Kidney epithelial cell (primary cell): ENCODE measurements at regions not wholly inside any gene's neighbourhood (a gene's known extent, or its start where the extent isn't known, plus 50 kb on each side); places are given as distances from the start of the nearest gene placed in this dataset.

ENCODE experiments used
- DNase-seq: peaks from one replicate; pipeline ENCODE4 v3.0.0-alpha.2; 2010; ENCODE audit warnings: low read depth
- H3K27me3 ChIP-seq: 2 replicates; pipeline ENCODE4 v1.6.0; 2011; ENCODE audit warnings: low read length; ENCODE audit not compliant: control insufficient read depth, insufficient read depth
- H3K36me3 ChIP-seq: 2 replicates; pipeline ENCODE4 v1.5.1; 2011; ENCODE audit warnings: low read length; ENCODE audit not compliant: control insufficient read depth, insufficient read depth
- H3K4me3 ChIP-seq: 2 replicates; pipeline ENCODE4 v1.5.1; 2011; ENCODE audit warnings: low read depth, mild to moderate bottlenecking, control low read depth, low read length
- TF ChIP-seq, protein P1 (sequence below): IDR thresholded peaks from 2 replicates; pipeline ENCODE4 v1.5.1; 2011; ENCODE audit warnings: mild to moderate bottlenecking, moderate library complexity, low read length, control low read depth, inconsistent platforms; ENCODE audit not compliant: insufficient read depth, poor library complexity, severe bottlenecking

DNA sequence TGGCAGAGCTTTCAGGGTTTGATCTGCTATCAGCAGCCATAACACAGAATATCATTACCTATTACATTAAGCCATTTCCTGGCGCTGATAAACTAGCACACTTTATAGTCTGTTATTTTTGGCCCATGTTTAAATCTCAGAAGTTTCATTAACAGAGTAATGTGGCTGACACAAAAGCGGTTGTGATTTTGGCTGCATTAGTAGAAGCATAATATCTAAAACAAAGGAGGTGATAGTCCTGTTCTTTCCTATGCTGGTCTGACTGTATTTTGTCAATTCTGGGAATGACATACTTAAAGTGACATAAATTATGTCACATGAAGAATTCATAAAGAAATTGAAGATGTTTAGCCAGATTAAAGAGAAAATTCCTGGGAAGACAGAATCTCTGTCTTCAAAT lies 151.3 kb upstream of the KCND3 start:
- no peaks in the 10 kb centered on the region for H3K27me3 ChIP-seq
- DNase-seq = no peak

DNA sequence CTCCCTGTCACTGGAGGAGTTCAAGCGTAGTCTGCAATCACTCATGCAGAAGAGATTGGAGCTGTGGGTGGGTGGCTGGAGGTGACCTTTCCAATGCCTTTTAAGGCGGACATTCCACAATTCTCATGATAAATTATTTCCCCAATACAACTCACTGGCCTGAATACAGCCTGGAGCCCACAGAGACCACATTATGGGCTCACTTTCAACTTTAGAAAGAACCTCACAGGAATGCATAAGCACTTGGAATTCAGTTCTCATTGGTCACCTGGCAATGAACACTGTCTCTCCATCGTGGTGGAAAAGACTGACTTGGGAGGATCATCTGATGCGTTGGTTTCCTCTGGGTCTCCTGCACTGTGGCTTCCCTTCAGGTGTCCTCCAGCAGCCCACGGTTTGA lies 151.8 kb upstream of the KCND3 start:
- TF ChIP-seq, protein P1, sequence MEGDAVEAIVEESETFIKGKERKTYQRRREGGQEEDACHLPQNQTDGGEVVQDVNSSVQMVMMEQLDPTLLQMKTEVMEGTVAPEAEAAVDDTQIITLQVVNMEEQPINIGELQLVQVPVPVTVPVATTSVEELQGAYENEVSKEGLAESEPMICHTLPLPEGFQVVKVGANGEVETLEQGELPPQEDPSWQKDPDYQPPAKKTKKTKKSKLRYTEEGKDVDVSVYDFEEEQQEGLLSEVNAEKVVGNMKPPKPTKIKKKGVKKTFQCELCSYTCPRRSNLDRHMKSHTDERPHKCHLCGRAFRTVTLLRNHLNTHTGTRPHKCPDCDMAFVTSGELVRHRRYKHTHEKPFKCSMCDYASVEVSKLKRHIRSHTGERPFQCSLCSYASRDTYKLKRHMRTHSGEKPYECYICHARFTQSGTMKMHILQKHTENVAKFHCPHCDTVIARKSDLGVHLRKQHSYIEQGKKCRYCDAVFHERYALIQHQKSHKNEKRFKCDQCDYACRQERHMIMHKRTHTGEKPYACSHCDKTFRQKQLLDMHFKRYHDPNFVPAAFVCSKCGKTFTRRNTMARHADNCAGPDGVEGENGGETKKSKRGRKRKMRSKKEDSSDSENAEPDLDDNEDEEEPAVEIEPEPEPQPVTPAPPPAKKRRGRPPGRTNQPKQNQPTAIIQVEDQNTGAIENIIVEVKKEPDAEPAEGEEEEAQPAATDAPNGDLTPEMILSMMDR = no peak
- no peak for DNase-seq
- Histone ChIP-seq H3K27me3 (no peaks in the 10 kb centered on the region), H3K36me3 (no peaks in the 10 kb centered on the region), H3K4me3 (no peak overlapping the region)

More for the DNA sequence above, 151.3 kb upstream of the KCND3 start:
- Histone ChIP-seq H3K36me3 (no peaks in the 10 kb centered on the region), H3K4me3 (no peak overlapping the region)
- TF ChIP-seq, protein P1 = no peak

DNA sequence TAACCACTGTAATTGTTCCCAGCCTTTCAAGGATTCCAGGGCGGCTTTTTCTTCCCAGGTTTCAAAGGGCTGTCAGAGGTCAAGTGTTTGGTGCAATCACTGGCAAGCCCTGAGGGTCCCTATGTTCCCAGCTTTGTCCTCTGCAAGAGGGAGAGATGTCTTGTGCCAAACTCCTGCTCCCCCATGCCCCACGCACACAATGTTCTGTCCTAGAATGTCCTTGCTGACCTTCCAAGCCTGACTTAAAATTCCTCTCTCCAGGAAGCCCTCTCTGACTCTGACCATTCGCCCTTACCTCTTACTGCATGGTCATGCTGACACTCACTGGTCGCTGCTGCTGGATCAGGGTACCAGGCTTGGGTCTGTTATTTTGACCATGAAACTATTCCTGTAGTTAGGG lies 152.5 kb upstream of the KCND3 start:
- no peak for DNase-seq
- TF ChIP-seq, protein P1 = no peak
- Histone ChIP-seq H3K36me3 (no peaks in the 10 kb centered on the region), H3K4me3 (no peak overlapping the region), H3K27me3 (no peaks in the 10 kb centered on the region)

DNA sequence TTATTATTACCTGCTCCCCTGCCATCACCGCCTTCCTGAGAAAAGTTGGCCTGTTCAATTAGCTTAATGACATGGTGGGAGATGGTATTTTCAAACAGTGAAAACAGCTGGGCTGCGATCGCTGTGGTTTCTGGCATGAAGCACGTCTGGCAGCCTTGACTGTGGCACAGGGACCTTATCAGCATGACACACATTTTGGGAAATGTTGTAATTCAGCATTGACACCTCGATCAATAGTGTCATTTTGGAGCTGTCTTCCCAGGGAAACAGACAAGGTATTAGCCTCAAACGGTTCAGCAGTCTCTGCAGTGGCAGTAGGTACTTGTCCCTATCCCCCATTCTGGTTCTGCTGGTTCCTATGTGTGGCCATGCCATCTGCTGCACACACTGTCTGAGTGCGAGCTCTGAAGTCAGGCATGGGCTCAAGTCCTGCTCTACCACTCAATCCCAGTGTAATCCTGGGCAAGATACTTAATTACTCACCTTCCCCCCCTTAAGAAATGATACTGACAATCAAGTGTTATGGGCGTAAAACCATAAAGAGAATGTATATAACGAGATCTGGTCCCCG lies 154.5 kb upstream of the KCND3 start:
- TF ChIP-seq, protein P1 = no peak
- no peak for DNase-seq
- Histone ChIP-seq H3K36me3 (no peaks in the 10 kb centered on the region), H3K4me3 (no peak overlapping the region), H3K27me3 (no peaks in the 10 kb centered on the region)

DNA sequence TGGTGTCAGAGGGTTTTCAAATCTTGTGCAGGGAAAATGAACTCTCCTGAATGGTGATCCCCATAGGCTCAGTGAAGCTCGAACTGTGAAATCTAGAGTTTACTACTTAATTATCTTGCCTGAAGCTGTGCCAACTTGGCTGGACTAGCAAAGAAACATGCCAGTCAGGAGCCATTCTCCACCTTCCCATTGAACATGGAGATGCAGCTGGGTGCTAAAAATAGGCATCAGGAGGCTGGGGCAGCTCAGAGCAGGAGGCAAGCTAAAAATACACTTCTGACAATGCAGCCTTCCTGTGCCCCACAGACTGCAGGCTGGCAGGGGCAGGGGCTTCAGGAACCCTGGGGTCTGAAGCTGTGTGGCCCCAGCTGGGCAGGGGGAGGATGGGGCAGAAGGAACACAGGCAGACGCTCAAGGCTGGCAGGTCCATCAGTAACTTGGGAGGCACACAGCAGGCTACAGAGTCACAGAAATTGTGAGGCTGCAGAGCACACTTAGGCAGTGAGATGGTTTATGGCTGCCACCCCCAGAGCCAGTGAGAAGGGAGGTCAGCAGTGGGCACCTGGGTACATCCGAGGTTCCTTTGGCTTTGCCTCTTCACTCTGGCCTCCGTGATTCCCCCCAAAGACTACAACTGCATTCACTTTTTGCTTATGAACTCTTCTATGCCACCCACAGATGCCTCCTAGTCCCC lies 155.4 kb upstream of the KCND3 start:
- no peak overlapping the region for H3K4me3 ChIP-seq
- no peaks in the 10 kb centered on the region for H3K36me3 ChIP-seq
- DNase-seq = no peak
- TF ChIP-seq, protein P1 = no peak
- H3K27me3 ChIP-seq = no peaks in the 10 kb centered on the region
